HG03378 (cell line): ENCODE measurements at regions not wholly inside any gene's neighbourhood (a gene's known extent, or its start where the extent isn't known, plus 50 kb on each side); places are given as distances from the start of the nearest gene placed in this dataset.
A peak's percentile ranks its signal among the peaks of the same experiment; 100 is the strongest.

Source experiments
- ATAC-seq: cut with Tn5 transposase; IDR thresholded peaks from one replicate; pipeline ENCODE4 v1.9.1; 2021; ENCODE audit warnings: mild to moderate bottlenecking, moderate library complexity; ENCODE audit not compliant: unreplicated experiment

DNA sequence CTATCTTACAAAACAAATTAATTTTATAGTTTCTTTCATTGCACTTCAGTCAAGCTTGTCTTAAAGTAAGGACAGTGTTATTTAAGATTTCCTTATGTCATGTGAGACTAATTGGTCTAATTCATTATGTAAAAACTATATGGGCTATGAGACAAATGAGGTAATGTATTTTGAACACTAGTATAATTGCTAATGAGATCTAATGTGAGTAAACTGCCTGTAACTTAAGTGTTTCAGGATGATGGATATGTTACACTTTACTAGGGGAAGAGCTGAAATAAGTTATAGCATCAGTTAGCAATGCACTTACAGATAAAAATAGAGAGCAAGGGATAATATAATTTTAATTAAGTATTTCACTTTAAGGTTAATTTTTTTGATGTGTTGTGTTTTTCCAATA lies 386.3 kb upstream of the MAP3K7 start:
- ATAC-seq: no peak

DNA sequence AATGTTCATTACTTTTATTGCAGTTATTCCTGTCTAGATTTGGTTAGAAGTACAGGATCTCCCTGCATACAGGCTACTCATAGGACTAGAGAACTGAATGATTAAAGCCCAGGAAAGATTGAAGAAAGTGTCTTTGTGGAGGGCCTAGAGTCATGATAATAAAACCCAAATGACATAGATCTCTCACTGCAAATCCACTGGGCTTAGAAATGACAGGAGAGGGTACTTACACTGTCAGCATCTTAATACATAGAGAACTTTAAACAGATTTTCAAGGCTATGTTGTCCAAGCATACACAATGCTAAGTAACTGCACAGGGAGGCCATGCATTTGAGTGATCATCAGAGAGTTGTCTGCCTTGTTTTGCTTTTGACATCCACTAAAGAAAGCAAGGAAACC lies 383.8 kb upstream of the MAP3K7 start:
- no peak for ATAC-seq

DNA sequence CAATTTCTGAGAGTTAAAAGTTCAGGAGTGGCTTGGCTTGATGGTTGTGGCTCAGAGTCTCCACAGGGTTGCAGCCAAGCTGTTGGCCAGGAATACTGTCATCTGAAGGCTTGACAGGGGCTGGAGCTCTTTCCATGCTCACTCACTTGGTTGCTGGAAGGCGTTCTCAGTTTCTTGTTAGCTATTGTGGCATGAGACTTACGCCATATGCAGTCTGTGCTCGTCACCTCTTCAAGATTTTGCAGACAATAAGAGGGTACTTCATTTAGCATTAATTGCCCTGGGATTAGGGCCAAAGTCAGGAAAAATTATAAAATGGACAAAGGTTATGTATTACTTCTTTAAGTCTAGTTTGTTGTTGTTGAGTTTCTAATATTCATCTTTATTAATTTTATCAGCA lies 380.6 kb upstream of the MAP3K7 start:
- no peak for ATAC-seq

DNA sequence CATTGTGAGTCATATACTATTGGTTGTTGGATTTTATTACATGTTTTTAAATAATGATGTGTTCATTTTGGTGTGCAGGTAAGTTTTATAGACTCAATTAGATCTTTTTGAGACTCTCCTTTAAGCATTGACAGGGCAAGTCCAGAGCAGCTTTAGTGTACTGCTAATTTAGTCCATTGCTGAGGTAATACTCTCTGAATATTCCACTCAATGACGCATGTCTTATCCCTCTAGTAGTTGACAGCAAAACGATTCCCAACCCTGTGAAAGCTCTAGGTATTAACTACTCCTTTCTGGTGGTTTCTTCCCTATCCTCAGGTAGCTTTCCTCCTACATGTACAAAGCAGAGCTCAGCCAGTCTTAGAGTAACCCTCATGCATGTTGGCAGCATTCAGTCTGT lies 373.5 kb upstream of the MAP3K7 start:
- no peak for ATAC-seq

DNA sequence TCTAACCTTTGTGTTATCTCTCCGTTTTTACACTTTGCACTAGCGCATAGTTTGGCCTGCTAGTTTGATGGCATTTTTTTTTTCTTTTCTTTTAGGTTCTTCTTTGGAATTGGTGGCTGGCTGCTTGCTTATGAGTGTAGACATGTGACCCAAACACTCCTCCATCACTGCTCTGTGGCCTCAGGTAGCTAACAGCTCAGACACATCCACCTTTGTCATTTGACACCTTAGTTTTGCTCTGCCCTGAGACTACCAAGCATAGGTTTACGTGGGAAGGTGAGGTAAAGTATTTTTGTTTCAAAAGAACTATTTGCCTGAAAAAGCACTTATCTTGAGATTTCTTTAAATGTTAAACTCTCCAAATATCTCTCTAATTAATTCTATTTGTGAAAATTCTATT lies 368.4 kb upstream of the MAP3K7 start:
- ATAC-seq: no peak

DNA sequence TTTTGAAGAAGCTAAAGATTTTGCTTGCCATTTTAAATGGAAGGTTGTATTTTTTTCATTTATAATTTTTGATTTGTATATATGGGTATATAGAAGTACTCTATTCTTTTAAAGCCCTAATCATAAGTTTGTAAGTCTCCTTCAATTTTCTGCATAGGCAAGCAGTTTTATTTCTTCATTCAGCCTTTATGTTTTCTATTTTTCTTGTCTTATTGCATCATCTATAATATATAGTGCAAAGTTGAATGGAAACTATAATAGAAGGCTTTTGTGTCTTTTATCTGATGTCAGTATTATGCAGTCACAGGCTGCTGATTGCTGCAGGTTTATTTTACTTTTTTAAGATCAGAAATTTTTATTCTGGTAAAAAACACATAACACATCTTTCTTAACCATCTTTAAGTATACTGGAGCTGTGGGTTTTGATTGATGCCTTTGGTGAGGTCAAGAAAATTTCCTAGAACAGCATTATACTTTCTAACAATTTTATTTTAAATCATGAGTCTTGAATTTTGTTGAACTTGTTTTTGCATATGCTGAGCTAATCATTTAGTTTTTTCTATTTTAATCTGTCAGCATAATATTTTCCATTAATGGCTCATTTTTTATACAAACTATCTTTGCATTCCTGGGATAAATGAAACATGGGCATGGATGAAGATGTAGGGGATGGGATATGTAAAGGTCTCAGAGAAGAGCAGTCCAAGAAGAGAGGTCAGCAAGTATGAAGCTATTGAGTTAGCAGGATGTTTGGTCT lies 366.7 kb upstream of the MAP3K7 start:
- ATAC-seq: no peak

DNA sequence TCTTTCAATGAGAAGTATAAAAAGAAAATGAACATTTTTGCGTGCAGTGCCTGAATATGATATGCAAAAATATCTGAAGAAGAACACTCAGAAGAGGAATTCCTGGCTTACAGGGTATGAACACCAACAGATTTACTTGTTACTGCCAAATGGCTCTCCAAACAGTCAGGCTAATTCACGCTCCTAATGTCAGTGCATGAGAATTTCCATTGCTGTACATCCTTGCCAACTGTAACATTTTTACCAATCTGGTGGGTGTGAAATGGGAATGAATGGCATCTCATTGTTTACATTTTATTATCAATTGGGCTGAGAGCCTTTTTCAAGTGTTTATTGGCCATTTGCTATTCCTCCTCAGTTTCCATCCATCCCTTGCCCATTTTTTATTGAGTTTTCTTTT lies 365.3 kb upstream of the MAP3K7 start:
- ATAC-seq: no peak

DNA sequence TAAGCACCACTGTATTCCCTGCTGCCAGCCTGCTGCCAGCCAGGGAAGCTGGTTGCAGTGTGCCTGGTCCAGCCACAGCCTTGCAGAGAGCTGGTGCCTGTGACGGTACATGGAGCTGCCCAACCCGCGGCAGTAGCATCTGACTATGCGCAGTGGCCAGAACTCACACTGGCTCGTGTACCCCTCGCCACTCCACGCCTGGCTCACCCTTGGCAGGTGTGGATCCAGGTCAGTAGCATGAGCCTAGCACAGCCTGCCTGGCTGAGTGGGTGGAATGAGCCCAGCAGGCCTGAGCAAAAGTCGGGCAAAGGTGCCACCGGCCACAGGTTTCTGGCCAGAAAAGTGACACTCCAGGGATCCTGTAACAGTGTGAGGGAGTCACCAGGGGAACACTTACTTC lies 361.7 kb upstream of the MAP3K7 start:
- no peak for ATAC-seq

DNA sequence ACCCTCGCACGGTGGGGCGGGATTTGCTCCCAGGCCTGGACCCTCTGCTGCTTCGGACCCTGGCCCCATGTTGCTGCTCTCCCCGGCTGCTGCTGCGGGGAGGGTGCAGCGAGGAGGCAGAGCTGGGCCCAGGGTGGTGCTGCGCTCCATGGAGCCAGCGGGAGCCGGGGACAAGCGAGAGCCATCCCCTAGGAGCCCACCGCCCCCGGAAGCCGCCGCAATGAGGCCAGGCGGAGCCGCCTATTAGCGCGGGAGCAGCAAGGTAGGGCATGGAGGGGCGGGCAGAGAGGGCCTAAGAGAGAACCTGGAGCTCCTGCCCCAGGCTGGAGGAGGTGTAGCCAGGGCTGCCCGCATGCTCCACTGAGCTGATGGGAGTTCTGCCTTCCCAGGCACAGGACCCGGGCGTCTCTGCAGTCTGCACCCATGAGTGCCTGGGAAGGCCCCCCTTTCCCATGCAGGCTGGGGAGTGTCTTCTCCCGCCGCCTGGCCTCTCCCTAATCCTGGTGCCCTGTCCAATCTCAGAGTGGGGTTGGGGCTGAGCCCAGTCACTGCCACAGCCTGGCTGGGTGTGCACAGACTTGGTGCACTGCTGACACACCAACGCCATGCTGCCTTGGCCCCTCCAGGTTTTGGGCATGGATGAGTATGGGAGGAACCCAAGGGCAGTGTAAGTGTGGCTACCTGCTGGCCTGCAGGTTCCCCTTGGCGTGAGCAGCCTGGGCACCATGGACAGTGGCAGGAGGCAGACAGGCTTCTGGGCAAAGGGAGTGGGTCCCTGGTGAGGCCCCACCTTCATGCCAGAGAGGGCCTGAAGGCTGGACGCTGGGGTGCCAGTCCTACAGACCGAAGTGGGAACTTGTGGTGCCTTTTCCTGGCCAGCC lies 360.6 kb upstream of the MAP3K7 start:
- ATAC-seq: no peak

DNA sequence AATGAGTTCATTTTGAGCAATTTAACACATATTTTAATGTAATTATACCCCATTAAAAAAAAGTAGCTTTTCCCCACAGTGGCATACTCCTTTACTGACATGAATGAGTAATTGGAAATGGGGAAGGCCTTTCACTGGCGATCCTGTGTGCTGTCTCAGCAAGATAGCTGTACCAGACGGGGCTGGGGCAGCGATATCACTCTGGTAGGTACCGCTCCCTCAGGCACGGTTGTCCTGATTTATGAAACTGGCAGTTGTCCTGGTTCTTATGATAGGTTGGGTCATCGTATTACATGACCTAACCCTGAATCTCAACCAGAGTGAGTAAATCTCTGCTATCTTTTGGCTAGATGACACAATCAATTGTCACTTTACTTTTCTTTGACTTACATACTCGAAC lies 355.0 kb upstream of the MAP3K7 start:
- ATAC-seq: no peak

DNA sequence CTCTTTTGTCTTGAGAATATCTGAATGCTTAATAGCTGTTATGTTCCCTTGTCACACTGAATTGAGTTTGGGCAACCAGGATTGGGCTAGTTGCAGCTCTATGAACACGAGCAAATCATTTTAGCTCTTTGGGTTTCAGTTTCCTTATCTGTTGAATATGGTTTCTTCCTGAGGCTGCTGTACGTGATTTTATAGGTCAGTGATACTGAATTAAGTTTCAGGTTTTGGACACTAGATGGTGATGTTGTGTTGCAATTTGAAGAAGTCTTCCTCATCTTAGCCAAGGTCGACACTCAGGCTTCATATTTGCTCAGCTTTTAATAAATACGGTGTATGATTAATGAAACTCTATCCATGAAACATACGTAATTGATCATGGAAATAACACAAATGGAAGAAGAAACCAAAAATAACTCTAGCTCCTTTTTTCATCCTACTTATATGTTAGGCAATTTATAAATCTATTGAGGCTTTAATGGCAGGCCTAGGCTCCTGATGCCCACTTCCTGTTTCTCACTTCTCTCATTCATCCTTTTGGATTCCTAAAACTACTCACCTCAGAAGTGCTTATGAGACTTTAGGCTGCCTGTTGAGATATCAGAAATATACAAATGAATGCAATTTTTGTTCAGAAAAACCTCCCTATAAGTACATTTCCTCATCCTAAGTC lies 354.1 kb upstream of the MAP3K7 start:
- peak; percentile 98 for ATAC-seq

DNA sequence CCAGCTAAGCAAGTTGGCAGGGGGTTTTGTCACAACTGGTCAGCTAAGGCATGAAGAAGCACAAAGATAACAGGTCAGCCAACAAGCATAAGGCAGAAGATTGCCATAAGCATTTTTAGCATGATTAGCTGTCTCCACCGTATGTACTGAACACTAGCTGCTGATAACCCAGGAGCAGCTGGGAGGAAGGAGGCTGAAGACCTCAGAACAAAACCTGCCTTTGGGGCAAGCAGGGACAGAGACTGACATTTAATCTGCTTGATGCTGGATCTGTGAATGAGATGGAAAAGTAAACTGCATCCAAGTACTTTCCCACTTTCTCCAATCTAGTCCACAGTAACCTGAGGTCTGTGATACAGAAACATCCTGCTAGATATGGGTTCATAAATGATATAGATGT lies 353.0 kb upstream of the MAP3K7 start:
- ATAC-seq: no peak

DNA sequence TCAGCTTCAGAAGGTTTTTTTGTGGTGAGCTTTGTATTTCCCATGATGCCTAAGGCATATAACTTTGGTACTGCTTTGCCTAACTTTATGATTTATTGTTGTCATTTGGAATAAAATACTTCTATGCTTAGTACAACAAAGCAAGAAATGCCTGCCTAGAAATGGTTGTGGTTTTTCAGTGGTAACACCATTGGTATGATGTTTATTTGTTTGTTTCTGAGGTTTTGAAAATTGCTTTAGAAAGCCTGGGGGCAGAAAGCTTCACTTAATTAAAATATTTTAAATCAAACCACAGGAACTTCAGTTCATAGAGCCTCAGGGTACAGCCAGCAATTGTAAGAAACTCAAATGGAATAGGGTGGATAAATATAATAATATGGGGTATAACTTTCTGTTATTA lies 351.2 kb upstream of the MAP3K7 start:
- ATAC-seq: no peak

DNA sequence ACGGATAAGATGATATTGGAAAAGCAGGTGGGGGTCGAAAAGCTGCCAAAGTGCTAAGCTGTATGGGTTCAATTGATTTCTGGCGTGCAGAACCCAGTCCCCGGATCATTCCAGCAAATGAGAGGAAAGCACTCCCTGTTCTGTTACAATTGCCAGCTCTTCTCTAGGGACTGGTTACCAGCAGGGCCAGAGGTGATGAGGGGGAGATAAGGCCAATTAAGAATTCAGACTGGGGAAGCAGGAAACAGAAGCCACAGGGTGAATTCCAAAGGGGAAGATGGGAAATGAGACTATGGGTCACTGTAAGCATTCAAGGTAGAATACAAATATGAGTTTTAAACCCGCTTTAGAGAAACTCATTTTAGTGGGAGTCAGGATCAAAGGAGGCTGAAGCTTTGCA lies 349.4 kb upstream of the MAP3K7 start:
- ATAC-seq: no peak

DNA sequence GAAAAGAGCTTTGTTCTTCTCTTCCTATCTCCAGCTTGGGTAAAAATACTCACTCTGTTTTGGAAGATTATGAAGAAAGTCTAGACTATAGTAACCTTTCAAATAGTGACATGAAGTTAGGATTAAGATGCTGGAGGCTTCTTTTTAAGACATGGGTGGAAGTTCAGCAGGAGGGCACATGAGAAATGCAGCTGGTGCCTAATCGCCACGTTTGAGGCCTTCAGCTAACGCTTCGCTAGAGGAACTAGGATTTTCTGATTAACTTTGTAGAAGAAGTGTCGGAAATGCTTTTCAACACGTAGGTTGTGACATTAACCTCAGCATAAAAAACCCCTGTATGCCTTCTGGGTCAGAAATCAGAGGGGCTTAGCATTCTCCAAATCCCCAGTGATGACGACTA lies 348.1 kb upstream of the MAP3K7 start:
- ATAC-seq: no peak

DNA sequence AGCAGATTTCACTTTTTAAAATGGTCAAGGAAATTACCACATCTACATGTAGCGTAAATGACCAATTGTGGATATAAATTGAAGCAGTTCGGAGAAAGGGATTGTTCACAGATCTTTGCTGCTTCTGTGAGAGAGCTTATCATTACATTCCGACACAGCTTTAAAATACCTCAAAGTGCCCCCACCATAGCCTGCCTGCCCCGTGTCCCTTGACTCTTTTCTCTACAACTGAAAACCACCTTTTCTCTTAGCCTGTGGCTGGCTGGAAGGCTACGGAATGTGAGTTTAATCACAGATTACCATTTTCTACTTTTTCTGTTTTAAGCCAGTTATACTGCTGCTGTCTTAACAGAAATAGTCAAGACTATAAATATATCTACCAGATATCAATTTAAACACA lies 347.2 kb upstream of the MAP3K7 start:
- no peak for ATAC-seq

DNA sequence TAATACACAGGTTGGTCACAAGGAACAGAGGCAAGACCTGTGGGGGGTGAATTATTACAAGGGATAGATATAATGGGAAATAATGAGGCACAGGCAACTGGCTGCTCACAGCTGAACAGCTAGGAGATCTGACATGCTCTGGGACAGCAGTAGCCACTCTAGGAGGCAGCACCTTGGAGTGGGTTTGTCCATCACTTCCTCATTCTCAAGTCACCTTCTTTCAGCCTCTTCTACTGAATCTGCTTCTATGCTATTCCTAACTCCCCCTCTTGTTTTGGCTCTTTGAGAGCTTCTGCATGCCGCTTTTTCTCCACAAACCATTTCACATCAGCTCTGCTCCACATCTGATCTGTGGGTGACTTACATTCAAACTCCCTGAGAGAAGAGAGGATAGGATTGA lies 345.5 kb upstream of the MAP3K7 start:
- ATAC-seq: no peak

DNA sequence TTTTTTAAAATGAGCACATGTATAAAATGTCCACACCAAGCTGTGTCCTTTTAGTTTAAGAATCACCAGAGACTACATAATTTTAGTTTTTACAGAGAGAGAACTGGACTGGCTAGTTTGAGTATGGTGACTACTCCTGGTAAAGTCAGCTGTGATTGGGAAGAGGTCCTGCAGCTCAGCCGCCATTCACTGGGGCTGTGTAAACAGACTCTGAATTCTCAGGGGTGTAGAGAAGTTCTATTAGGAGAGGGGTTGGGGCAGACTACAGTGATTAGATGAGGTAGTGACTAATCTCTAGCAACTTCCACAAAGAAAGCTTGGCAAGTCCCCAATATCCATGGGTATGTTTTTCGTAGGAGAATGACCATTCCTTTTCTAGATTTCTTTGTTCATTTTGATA lies 341.2 kb upstream of the MAP3K7 start:
- ATAC-seq: no peak

DNA sequence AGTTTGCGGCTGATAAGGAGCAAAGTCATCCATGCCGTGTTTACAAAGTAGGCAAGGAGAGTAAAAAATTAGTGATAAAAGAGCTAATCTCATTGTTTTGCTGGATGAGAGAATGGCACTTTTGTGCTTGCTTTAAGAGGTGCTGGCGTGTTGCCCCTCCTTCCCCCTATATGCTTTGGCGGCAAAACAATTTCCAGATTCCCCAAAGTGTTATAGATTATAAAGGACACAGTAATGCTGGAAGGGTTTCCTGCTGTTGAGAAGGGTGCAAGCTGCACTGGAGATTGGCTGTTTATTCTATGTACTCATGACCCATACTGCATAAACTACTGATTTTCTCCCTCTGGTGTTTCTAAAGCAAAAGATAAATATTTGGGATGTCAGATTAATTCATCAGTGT lies 338.9 kb upstream of the MAP3K7 start:
- no peak for ATAC-seq

DNA sequence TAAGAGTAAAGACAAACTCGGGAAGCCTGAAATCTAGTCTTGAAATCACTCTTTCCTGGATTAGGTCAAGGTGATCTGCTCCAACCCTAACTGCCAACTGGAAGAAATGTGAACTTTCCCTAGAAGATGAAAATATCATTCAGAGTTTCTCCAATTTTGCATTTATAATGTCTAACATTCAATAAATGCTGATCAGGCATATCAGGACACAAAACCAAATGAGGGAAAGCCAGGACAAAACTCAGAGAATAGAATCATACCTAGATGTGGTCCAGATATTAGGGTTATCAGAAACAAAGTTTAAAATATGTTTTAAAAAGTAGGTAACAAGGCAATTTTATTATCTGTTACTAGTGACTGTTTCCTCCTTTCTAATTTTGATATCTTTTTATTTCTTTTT lies 335.5 kb upstream of the MAP3K7 start:
- ATAC-seq: no peak

DNA sequence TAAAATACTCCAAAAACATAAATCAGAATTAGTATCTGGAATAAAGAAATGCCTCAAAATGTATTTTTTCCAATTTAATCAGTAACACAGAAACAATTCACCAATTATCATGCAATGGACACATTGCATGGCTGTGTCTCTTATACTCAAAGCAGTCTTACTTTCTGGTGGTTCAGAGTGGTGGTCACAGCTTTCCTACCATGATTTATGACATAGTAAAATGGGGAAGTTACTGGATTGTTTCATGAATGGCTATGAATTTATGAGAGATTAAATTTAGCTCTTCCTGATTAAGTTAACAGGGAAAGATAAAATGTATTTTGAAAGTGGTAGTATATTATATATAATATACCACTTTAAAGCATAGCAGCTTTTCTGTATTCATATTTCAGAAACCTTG lies 331.5 kb upstream of the MAP3K7 start:
- no peak for ATAC-seq

DNA sequence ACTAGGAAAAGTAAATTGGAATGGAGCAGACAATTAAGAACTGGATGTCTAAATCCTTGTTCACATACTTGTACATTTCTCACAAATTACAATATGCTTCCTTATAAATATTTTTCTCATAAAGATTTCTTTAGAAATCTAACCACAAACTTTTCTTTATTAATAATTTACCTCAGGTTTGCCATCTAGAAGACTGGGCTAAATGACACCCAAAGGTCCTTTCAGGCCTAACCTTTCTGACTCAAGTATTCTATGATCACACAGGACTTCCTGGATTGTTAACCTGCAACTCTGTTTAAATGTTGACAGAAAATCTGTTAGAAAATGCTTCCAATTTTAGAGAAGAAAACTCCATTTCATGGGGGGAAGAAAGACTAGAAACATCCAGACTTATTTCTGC lies 330.5 kb upstream of the MAP3K7 start:
- ATAC-seq: no peak
